Activated T-cell treated with anti-CD3 and anti-CD28 coated beads, Interleukin-2, amount 50 U/mL, for 4 hours (primary cell): ENCODE measurements at regions not wholly inside any gene's neighbourhood (a gene's known extent, or its start where the extent isn't known, plus 50 kb on each side); places are given as distances from the start of the nearest gene placed in this dataset.
A peak's percentile ranks its signal among the peaks of the same experiment; 100 is the strongest.
"Not testable (repeated sequence)": the region's sequence is repeated elsewhere in the genome, so short reads cannot be mapped to it uniquely, and the experiment has no call there.

Experiments
- ATAC-seq, 2 donors: fragments of 200-7000 bp; cut with Tn5 transposase; one replicate each; pipeline ENCODE4 v1.10.0; 2021
- DNase-seq: peaks from one replicate; pipeline ENCODE4 v3.0.0-alpha.2; 2020
- H3K27me3 Mint-ChIP-seq: one replicate; pipeline ENCODE4 v1.8.0; 2021; ENCODE audit warnings: low read depth, mixed read lengths
- H3K36me3 Mint-ChIP-seq: one replicate; pipeline ENCODE4 v1.8.0; 2022; ENCODE audit warnings: mixed read lengths; ENCODE audit not compliant: insufficient read depth
- H3K4me1 Mint-ChIP-seq: one replicate; pipeline ENCODE4 v1.8.0; 2021; ENCODE audit warnings: low read depth, mixed read lengths
- H3K4me3 Mint-ChIP-seq: one replicate; pipeline ENCODE4 v1.8.0; 2021; ENCODE audit warnings: mild to moderate bottlenecking, moderate library complexity, mixed read lengths
- H3K9me3 Mint-ChIP-seq: one replicate; pipeline ENCODE4 v1.8.0; 2021; ENCODE audit warnings: mixed read lengths

GRCh38 chr18:61637319-61637718 is 255.5 kb downstream of the RNF152 start:
- no peak overlapping the region for H3K4me3 Mint-ChIP-seq
- no peaks in the 10 kb centered on the region for H3K9me3 Mint-ChIP-seq
- peaks cover 12% of the 10 kb centered on the region for H3K27me3 Mint-ChIP-seq
- DNase-seq (no peak), ATAC-seq (no peak)
- no peaks in the 10 kb centered on the region for H3K36me3 Mint-ChIP-seq
- H3K4me1 Mint-ChIP-seq = no peaks in the 10 kb centered on the region

- Mint-ChIP-seq H3K27me3 (peaks cover 10% of the 10 kb centered on the region), H3K9me3 (no peaks in the 10 kb centered on the region), H3K4me3 (no peak overlapping the region), H3K36me3 (no peaks in the 10 kb centered on the region), H3K4me1 (no peaks in the 10 kb centered on the region)
- ATAC-seq (peak in 1 of 2 donors; percentile 28), DNase-seq (peak; percentile 6)
These were observed 256.8 kb downstream of the RNF152 start for GRCh38 chr18:61635901-61636528.

DNA sequence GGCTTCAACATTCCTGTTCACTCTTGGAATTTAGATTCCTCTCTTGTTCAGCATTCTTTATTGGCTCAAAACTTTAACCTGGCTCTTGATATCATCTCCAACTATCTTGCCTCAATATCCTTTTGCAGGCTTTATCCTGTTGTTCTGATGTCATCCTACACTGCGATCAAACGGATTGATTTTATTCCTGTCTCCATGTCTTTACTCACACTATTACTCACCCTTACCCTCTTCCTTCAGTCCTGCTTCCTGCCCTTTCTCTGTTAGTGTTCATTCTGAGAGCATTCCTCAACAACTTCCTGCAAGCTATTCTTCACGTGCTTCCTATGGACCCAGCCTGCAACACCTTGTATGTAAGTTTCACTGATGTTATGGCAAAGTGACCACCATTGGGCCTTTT is 264.7 kb downstream of the RNF152 start:
- no peaks in the 10 kb centered on the region for H3K4me1 Mint-ChIP-seq
- ATAC-seq (no peak), DNase-seq (no peak)
- no peaks in the 10 kb centered on the region for H3K27me3 Mint-ChIP-seq
- H3K4me3 Mint-ChIP-seq = no peak overlapping the region
- no peaks in the 10 kb centered on the region for H3K9me3 Mint-ChIP-seq
- no peaks in the 10 kb centered on the region for H3K36me3 Mint-ChIP-seq

GRCh38 chr18:61624631-61625030 is 268.2 kb downstream of the RNF152 start:
- not testable (repeated sequence) for ATAC-seq, DNase-seq, H3K36me3 Mint-ChIP-seq, H3K9me3 Mint-ChIP-seq, H3K4me3 Mint-ChIP-seq, H3K4me1 Mint-ChIP-seq, H3K27me3 Mint-ChIP-seq

- Mint-ChIP-seq H3K4me3 (no peak overlapping the region), H3K4me1 (no peaks in the 10 kb centered on the region), H3K9me3 (no peaks in the 10 kb centered on the region), H3K27me3 (peaks cover 18% of the 10 kb centered on the region), H3K36me3 (no peaks in the 10 kb centered on the region)
- no peak for ATAC-seq
- DNase-seq = no peak
These were observed 273.0 kb downstream of the RNF152 start for GRCh38 chr18:61619783-61620182.

DNA sequence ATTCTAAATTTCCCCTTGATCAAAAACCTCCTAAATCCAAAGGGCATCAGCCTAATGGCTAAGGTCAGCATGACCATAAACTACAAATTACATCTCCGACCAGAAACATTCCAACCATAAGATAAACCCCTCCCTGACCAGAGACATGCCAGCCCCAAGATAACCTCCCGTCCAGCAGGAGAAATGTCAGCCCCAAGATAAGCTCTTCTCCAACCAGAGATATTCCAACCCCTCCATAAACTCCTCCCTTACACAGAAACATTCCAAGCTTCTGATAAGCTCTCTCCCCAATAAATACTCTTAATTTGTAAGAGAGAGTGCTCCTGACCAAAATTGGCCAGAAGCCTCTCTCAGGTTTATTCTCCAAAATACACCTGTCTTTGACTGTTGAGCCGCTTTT is 274.0 kb downstream of the RNF152 start:
- DNase-seq = no peak
- ATAC-seq = no peak
- H3K9me3 Mint-ChIP-seq = no peaks in the 10 kb centered on the region
- no peaks in the 10 kb centered on the region for H3K36me3 Mint-ChIP-seq
- no peaks in the 10 kb centered on the region for H3K4me1 Mint-ChIP-seq
- H3K4me3 Mint-ChIP-seq = no peak overlapping the region
- peaks cover 18% of the 10 kb centered on the region for H3K27me3 Mint-ChIP-seq

GRCh38 chr18:61616111-61616610 is 276.6 kb downstream of the RNF152 start:
- ATAC-seq = no peak
- no peak overlapping the region for H3K4me3 Mint-ChIP-seq
- H3K4me1 Mint-ChIP-seq = no peaks in the 10 kb centered on the region
- no peak for DNase-seq
- H3K27me3 Mint-ChIP-seq = peaks cover 18% of the 10 kb centered on the region
- no peaks in the 10 kb centered on the region for H3K9me3 Mint-ChIP-seq
- no peaks in the 10 kb centered on the region for H3K36me3 Mint-ChIP-seq

DNA sequence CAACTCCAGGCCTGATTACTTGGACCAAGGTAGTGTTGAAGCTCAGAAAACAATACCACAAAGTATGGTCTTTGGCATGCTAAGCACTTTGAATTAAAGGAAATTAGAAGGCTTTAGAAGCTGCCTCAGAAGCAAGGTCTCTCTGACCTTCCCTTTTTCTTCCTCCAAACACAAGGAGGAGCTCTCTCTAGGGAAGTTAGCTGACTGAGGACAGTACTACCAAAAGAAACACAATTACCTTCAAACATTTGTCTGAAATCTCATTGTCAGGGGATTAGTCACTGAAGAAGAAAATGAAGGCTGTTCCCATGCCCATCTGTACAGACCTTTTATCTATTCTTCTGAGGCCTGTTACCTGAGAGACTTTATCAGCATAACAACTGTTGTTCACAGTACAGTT is 279.3 kb downstream of the CDH20 start:
- H3K4me3 Mint-ChIP-seq = no peak overlapping the region
- H3K36me3 Mint-ChIP-seq = no peaks in the 10 kb centered on the region
- no peak for ATAC-seq
- peaks cover 1% of the 10 kb centered on the region for H3K27me3 Mint-ChIP-seq
- H3K4me1 Mint-ChIP-seq = no peaks in the 10 kb centered on the region
- DNase-seq = no peak
- no peaks in the 10 kb centered on the region for H3K9me3 Mint-ChIP-seq

- DNase-seq (no peak), ATAC-seq (no peak)
- Mint-ChIP-seq H3K36me3 (no peaks in the 10 kb centered on the region), H3K27me3 (peaks cover 18% of the 10 kb centered on the region), H3K4me1 (no peaks in the 10 kb centered on the region), H3K4me3 (no peak overlapping the region), H3K9me3 (no peaks in the 10 kb centered on the region)
These were observed 275.9 kb downstream of the CDH20 start for GRCh38 chr18:61609131-61609530.

GRCh38 chr18:61608316-61608715 is 275.1 kb downstream of the CDH20 start:
- Mint-ChIP-seq H3K4me1 (no peaks in the 10 kb centered on the region), H3K27me3 (peaks cover 19% of the 10 kb centered on the region), H3K4me3 (no peak overlapping the region), H3K36me3 (no peaks in the 10 kb centered on the region), H3K9me3 (no peaks in the 10 kb centered on the region)
- no peak for ATAC-seq
- no peak for DNase-seq

- ATAC-seq (no peak), DNase-seq (no peak)
- no peaks in the 10 kb centered on the region for H3K4me1 Mint-ChIP-seq
- H3K27me3 Mint-ChIP-seq = peaks cover 19% of the 10 kb centered on the region
- H3K36me3 Mint-ChIP-seq = no peaks in the 10 kb centered on the region
- no peak overlapping the region for H3K4me3 Mint-ChIP-seq
- H3K9me3 Mint-ChIP-seq = no peaks in the 10 kb centered on the region
These were observed 274.6 kb downstream of the CDH20 start for GRCh38 chr18:61607867-61608266.

DNA sequence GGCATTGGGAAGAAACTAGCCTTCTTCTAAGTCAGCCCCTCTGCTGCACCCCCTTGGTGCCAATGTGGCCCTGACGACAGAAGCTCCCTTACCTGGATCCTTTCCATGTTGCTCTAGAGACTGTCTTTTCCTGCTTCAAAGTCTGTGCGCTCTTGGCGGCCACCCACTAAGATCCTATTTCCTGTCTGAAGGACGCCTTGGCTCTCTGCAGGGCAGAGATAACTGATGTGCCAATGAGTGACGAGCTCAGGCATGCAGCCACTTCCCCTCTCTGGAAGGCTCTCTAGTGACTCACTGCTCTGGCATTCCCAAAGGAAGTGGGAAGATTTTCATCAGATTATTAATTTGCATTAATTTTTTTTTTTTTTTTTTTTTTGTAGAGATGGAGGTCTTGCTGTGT is 273.5 kb downstream of the CDH20 start:
- H3K4me1 Mint-ChIP-seq = no peaks in the 10 kb centered on the region
- no peaks in the 10 kb centered on the region for H3K36me3 Mint-ChIP-seq
- no peak for DNase-seq
- no peaks in the 10 kb centered on the region for H3K9me3 Mint-ChIP-seq
- peaks cover 21% of the 10 kb centered on the region for H3K27me3 Mint-ChIP-seq
- no peak overlapping the region for H3K4me3 Mint-ChIP-seq
- ATAC-seq = no peak

DNA sequence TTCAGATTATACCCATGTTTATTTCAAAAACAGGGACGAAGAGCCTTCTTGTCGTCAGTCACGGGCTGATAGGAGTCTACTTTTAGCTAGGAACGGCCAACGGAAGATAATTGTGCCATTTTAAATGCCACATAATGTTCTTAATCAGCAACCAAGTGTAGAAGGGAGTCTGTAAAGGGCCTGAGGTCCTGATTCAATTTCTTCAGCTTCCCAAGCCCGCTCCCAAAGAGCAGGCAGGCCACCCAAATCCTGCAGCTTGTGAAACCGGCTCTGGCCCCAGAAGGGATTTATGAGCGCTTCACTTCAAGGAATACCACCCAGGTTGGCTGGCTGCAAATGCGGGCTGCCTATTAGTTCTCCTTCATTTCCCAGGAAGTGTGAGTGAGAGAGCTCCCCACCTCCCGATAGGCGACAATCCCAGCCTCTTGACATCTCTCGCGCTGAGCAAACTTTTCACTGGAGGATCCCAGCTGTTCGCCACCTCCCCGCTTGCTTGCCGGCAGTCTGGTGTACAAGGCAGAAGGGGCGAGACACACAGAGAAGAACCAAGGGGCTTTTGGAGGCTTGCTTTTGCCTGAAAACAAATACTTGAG is 272.9 kb downstream of the CDH20 start:
- DNase-seq = no peak
- Mint-ChIP-seq H3K9me3 (no peaks in the 10 kb centered on the region), H3K4me1 (no peaks in the 10 kb centered on the region), H3K36me3 (no peaks in the 10 kb centered on the region), H3K27me3 (peaks cover 21% of the 10 kb centered on the region), H3K4me3 (no peak overlapping the region)
- ATAC-seq = no peak

GRCh38 chr18:61605376-61606067 is 272.3 kb downstream of the CDH20 start:
- no peaks in the 10 kb centered on the region for H3K36me3 Mint-ChIP-seq
- no peak for DNase-seq
- ATAC-seq = no peak
- no peak overlapping the region for H3K4me3 Mint-ChIP-seq
- H3K27me3 Mint-ChIP-seq = peaks cover 25% of the 10 kb centered on the region
- H3K4me1 Mint-ChIP-seq = no peaks in the 10 kb centered on the region
- H3K9me3 Mint-ChIP-seq = no peaks in the 10 kb centered on the region
